Ishikawa (cell line): ENCODE measurements at regions not wholly inside any gene's neighbourhood (a gene's known extent, or its start where the extent isn't known, plus 50 kb on each side); places are given as distances from the start of the nearest gene placed in this dataset.

Experiments used
- CEBPB ChIP-seq: IDR thresholded peaks from 2 replicates; pipeline ENCODE4 v1.6.1; 2012
- CREB1 ChIP-seq: IDR thresholded peaks from 2 replicates; pipeline ENCODE4 v1.6.1; 2012; ENCODE audit warnings: low read depth
- EGR1 ChIP-seq: IDR thresholded peaks from 2 replicates; pipeline ENCODE4 v1.6.1; 2012
- EP300 ChIP-seq: IDR thresholded peaks from 2 replicates; pipeline ENCODE4 v1.6.1; 2012; ENCODE audit warnings: borderline replicate concordance
- FOXM1 ChIP-seq: IDR thresholded peaks from 2 replicates; pipeline ENCODE4 v1.6.1; 2012; ENCODE audit warnings: low read depth, borderline replicate concordance
- MAX ChIP-seq: IDR thresholded peaks from 2 replicates; pipeline ENCODE4 v1.6.1; 2012
- NFIC ChIP-seq: IDR thresholded peaks from 2 replicates; pipeline ENCODE4 v1.6.1; 2012
- RAD21 ChIP-seq: IDR thresholded peaks from 2 replicates; pipeline ENCODE4 v1.6.1; 2012; ENCODE audit warnings: low read depth
- REST ChIP-seq: IDR thresholded peaks from 2 replicates; pipeline ENCODE4 v1.6.1; 2012; ENCODE audit warnings: low read depth, mild to moderate bottlenecking
- TAF1 ChIP-seq: IDR thresholded peaks from 2 replicates; pipeline ENCODE4 v1.6.1; 2012; ENCODE audit warnings: low read depth, mild to moderate bottlenecking
- TCF12 ChIP-seq: IDR thresholded peaks from 2 replicates; pipeline ENCODE4 v1.6.1; 2012; ENCODE audit warnings: low read depth
- TEAD4 ChIP-seq: IDR thresholded peaks from 2 replicates; pipeline ENCODE4 v1.6.1; 2012
- USF1 ChIP-seq: IDR thresholded peaks from 2 replicates; pipeline ENCODE4 v1.6.1; 2012
- YY1 ChIP-seq: IDR thresholded peaks from 2 replicates; pipeline ENCODE4 v1.6.1; 2012; ENCODE audit warnings: low read depth
- ZBTB7A ChIP-seq: IDR thresholded peaks from 2 replicates; pipeline ENCODE4 v1.6.1; 2012; ENCODE audit warnings: low read depth

GRCh38 chr9:21568484-21568883 lies 86.4 kb upstream of the IFNE start:
- TF ChIP-seq USF1 (no peak), CREB1 (no peak), MAX (no peak), CEBPB (no peak), FOXM1 (no peak), REST (no peak), NFIC (no peak)

GRCh38 chr9:21569721-21570120 lies 87.6 kb upstream of the IFNE start:
- TF ChIP-seq USF1 (no peak), TCF12 (no peak), TEAD4 (no peak), EGR1 (no peak), EP300 (no peak), MAX (no peak), NFIC (no peak), REST (no peak), TAF1 (no peak), RAD21 (no peak), FOXM1 (no peak), ZBTB7A (no peak), CREB1 (no peak)

GRCh38 chr9:21570643-21571275 lies 88.6 kb upstream of the IFNE start:
- TF ChIP-seq YY1 (no peak), TEAD4 (no peak), CEBPB (no peak), REST (no peak), USF1 (no peak), ZBTB7A (no peak), FOXM1 (no peak), EGR1 (no peak), CREB1 (no peak), MAX (no peak), NFIC (no peak), RAD21 (no peak), TAF1 (no peak), EP300 (no peak), TCF12 (no peak)

GRCh38 chr9:21574261-21574660 lies 92.1 kb upstream of the IFNE start:
- TF ChIP-seq EGR1 = no peak
- no peak for TF ChIP-seq RAD21
- TF ChIP-seq NFIC = no peak
- TF ChIP-seq ZBTB7A = no peak
- TF ChIP-seq REST = no peak
- no peak for TF ChIP-seq MAX
- no peak for TF ChIP-seq USF1
- TF ChIP-seq EP300 = no peak
- no peak for TF ChIP-seq TEAD4
- no peak for TF ChIP-seq TAF1
- TF ChIP-seq CEBPB = no peak
- no peak for TF ChIP-seq TCF12
- TF ChIP-seq CREB1 = no peak
- TF ChIP-seq FOXM1 = no peak
- no peak for TF ChIP-seq YY1
